ENCODE measurements at regions not wholly inside any gene's neighbourhood (a gene's known extent, or its start where the extent isn't known, plus 50 kb on each side); places are given as distances from the start of the nearest gene placed in this dataset.
"Not testable (repeated sequence)": the region's sequence is repeated elsewhere in the genome, so short reads cannot be mapped to it uniquely, and the experiment has no call there.

DNA sequence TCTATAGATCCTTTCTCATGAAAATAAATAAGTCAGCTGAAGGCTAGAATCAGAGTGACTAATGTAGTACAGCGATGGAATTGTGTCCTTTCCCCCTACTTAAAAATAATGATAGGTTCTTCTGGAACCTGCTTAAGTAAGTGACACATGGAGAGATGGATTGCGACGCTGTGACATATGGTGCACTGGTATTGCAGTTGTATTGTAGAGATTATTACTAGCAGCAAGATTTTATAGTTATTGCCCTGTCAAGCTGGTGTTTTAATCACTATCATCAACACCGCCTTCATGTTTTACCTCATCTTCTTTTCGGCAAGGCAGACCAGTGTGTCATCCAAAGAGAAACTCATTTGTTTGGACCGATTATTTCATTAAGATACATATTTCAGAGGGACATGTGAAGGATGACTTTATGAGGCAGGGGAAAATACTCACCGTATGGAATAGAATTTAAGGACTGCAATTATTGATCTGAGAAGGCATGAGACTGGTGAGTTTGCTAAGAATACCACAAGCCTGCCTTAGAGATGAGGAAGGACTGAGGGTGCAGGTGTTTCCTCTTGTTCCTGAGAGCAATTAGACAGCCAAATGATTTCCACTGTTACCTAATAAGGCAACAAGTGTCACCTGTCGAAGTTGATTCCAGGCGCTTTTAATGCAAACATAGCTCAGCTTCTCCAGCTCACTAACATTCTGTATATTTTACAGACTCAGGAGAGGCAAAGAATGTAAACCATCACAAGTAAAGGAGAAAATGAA is 1855.5 kb downstream of the MAT2B start:
- DNase-seq: peak in 1 of 2 experiments; percentile 20

DNA sequence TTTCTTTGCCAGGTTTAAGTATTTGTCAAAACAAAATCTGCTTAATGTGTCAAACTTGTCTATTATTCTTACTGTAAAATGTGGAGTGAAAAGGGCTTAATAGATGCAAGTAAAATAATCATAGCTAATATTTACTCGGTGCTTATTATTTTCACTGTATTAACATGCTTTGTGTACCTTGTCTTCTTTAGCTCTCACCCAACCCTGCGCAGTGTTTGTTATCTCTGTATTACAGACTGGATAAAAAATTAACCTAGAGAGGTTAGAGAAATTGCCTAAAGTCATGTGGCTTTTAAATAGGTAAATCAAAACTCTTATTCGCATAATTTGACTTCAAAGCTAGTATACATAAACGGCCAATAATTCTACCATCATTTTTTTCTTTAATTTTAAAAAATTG is 1864.8 kb downstream of the MAT2B start:
- DNase-seq: no peak

GRCh38 chr5:165370794-165371193 is 1865.4 kb downstream of the MAT2B start:
- DNase-seq: no peak

DNA sequence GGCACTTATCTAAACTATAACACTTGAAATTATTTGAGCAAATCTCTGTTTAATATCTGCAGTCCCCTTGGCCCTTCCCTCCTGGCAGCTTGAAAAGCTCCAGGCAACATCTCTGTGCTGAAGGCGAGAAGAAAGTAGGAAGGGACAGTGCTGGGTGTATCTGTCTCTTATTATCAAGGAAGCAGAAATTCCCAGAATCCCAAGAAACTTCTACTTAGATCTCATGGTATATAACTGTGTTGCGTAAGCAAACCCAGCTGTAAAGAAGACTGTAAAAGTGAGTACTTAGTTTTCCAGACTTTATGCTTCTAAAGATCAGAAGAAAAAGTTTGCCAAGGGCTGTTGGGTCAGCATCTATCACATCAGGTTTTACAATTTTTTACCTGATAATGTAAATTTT is 1869.8 kb downstream of the MAT2B start:
- no peak for DNase-seq

DNA sequence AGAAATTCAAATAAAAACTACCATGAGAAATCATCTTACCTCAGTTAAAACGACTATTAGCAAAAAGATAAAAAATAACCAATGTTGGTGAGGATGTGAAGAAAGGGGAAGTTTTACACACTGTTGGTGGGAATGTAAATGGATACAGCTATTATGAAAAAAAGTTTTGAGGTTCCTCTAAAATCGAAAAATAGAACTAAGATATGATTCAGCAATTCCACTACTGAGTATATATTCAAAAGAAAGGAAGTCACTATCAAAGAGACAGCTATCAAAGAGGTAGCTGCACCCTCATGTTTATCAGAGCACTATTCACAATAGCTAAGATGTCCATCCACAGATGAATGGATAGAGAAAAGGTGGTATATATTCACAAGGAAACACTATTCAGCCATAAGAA is 1888.4 kb downstream of the MAT2B start:
- no peak for DNase-seq

GRCh38 chr5:165397516-165397915 is 1892.1 kb downstream of the MAT2B start:
- no peak for DNase-seq

GRCh38 chr5:165400086-165400485 is 1894.7 kb downstream of the MAT2B start:
- DNase-seq: no peak

DNA sequence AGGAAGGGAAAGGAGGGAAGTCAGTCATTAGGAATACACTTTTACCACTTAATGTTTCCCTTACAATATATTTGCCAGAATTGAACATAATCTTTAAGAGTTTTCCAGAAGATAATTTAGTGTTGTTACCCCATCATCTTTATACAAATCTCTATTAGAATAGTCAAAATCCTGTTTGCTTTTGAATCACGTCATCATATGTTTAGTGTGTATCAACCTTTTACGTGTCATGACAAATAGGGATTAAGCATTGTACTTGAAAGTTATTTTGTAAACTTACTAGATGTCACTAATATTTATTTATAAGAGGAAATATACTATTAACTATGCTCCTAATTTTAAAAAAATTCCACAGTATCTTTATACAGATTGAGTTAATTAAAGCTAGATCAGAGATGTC is 1899.5 kb downstream of the MAT2B start:
- no peak for DNase-seq

DNA sequence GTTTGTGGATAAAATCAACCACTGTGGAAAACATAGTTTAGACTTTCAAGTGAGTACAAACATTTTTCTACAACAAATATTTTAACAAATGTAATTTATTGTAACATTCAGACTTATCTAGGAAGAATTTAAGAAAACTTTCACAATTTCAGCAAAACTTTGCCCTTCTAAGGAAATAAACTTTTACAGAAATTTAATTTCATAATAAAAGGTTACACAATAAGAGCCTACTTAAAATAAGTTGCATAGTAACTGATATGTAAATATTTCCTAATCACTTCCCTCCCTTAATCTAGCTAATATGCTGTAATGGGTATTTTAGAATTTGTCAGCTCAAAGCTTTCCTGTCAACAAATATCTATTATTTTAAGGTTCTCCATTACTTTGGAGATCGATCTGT is 1899.9 kb downstream of the MAT2B start:
- no peak for DNase-seq

DNA sequence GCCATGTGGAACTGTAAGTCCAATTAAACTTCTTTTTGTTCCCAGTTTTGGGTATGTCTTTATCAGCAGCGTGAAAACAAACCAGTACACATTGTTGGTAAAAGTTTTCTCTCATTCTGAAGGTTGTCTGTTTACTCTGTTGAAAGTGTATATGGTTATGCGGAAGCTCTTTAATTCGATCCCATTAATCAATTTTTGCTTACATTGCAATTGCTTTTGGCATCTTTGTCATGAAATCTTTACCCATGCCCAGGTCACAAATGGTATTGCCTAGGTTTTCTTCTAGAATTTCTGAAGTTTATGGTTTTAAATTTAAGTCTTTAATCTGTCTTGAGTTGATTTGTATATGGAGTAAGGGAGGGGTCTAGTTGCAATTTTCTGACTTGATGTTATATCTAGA is 1901.9 kb downstream of the MAT2B start:
- no peak for DNase-seq

- DNase-seq: no peak
Measured at GRCh38 chr5:165410476-165410875, 1905.1 kb downstream of the MAT2B start.

DNA sequence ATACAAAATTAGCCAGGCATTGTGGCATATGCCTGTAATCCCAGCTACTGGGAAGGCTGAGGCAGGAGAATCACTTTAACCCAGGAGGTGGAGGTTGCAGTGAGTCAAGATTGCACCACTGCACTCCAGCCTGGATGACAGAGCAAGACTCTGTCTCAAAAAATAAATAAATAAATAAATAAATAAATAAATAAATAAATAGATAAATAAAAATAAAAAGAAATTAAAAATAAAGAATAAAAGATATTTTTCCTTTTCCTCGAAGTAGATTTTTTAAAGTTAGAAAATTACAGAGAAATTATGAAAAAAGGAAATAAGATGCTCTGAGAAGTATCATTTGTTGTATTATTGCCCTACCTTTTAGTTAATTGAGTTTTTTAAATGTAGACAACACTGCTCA is 1906.1 kb downstream of the MAT2B start:
- DNase-seq: not testable (repeated sequence)

- peak in 1 of 2 experiments; percentile 8 for DNase-seq
Measured at GRCh38 chr5:165420493-165420892, 1915.1 kb downstream of the MAT2B start.

DNA sequence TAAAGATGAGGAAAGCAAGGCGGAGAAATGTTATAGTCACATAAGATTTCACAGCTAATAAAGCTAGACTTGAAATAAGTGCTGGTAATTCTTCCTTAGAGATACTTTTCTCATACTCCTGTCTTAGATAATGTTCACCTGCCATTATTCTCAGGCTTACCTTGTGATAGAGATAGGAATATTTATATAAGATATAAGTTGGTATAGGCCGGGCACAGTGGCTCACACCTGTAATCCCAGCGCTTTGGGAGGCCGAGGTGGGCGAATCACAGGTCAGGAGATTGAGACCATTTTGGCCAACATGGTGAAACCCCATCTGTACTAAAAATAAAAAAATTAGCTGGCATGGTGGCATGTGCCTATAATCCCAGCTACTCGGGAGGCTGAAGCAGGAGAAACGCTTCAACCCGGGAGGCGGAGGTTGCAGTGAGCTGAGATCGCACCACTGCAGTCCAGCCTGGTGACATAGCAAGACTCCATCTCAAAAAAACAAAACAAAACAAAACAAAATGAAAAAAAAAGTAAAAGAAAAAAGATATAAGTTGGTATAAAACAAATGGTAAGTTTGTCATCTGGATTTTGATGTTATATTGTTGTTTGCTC is 1918.4 kb downstream of the MAT2B start:
- no peak for DNase-seq

GRCh38 chr5:165425594-165425993 is 1920.2 kb downstream of the MAT2B start:
- DNase-seq: no peak

- no peak for DNase-seq
Measured at GRCh38 chr5:165448753-165449152, 1943.3 kb downstream of the MAT2B start.

DNA sequence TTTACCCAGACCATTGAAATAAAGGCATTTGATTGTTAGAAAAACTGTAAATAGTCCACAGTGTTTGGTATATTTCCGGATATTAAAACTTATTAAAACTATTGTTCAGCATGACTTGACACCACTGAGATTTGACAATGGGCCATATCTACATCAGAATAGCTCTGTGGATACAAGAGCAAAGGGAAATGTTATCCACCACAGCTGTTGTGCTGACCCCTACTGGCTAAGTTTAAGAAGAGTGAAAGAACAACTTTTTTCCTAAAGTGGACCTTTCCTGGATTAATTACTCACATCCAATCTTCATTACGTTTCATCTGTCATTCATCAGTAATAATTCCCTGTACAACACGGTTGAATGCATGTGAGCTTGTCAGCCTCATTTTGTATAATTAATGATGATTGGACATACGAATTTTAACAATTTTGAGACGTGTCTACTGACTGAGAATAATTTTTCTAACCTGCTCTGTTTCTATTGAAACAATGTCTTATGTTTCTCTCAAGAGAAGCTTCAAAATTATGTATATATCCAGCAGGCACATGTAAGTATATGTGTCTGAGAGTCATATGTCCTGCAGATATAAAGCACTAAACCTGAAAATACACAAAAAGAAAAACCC is 1952.6 kb downstream of the MAT2B start:
- DNase-seq: peak; percentile 3 to 56

DNA sequence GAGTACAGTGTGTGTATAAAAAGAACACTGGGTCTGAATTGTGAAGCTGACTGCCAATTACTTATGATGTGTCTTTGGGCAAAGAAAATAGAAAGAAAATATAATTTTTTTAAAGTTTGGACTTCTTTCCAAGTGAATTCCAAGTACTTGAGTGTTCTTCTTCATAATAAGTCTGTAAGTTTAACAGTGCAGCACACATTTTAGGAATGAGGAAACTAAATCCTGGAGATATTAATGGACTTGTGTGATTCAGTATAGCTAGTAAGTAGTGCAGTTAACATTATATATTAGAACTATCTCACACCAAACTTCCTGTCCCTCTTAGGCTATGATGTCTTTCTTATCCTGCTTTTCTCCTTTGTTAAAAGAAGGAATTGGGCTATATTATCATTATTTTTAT is 1953.8 kb downstream of the MAT2B start:
- DNase-seq: no peak

DNA sequence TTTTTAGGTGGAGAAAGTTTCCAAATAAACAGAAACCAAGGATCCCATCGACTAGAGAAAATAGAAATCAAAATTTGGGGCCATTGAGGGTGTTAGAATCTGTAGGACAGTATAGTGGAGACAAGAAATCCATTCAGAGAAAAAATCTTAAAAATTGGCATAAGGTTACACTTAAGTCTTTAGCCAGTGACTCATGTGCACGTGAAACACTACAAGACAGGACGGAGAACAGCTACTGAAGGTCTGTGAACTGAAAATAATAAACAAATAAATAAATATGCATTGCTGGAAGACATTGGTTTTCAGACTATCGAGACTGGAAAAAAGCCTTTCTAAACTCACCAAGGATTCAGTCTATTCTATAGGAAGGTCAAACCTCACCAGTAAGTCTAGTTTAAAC is 1955.5 kb downstream of the MAT2B start:
- no peak for DNase-seq

- no peak for DNase-seq
Measured at GRCh38 chr5:165477546-165477945, 1972.1 kb downstream of the MAT2B start.

GRCh38 chr5:165495829-165496380 is 1990.5 kb downstream of the MAT2B start:
- no peak for DNase-seq

GRCh38 chr5:165497707-165498106 is 1992.3 kb downstream of the MAT2B start:
- DNase-seq: peak; percentile 5 to 25

DNA sequence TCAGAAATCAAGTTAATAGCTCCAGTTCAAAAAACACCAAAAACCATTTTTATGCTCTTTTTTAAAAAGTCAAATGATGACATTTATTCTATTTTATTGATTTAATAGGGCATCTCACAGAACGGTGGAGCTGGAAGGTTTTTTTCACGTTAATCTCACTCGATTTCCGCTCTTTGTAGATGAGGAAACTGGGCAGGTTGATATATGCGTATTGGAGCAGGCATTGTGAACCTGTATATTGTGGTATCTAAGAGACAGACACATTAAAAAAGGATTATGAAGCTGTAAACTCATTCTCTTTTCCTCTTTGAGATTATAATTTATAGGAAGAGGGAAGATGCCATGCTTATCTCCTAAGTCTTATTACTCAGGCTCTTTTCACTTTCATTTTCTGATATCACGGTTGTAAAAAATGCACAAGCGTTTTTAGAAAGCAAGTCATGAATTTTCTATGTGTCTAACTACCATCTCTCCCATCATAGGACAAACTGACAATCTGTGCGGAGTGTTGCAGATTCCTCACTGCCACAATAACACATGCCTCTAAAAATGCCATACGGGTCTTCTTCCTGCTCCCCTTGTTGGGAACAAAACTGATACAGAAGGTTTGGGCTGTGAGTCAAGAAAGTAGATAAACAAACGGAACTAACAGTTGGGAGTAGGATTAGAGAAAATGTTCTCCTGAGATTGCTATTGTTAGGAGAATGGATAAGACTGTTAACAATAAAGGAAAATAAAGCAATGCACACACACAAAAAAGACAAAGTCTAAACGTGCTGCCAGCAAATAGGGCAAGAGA is 1997.7 kb downstream of the MAT2B start:
- DNase-seq: no peak

All from NCI-H526 (cell line).